Lung (tissue), 11 donors: ENCODE measurements at regions not wholly inside any gene's neighbourhood (a gene's known extent, or its start where the extent isn't known, plus 50 kb on each side); places are given as distances from the start of the nearest gene placed in this dataset.

ENCODE experiments used
- ATAC-seq: fragments of 200-7000 bp; cut with Tn5 transposase; one replicate; pipeline ENCODE4 v1.9.1; 2020; ENCODE audit warnings: moderate number of reproducible peaks; ENCODE audit not compliant: insufficient read depth, low FRiP score
- DNase-seq, 3 donors: peaks; one replicate each; pipeline ENCODE4 v3.0.0-alpha.2; 2013 to 2017
- H3K27ac ChIP-seq, 2 donors: one replicate each; pipeline ENCODE4 v1.5.1; 2013; ENCODE audit warnings: mild to moderate bottlenecking in 2 of 2, moderate library complexity in 2 of 2, control low read depth in 1 of 2, inconsistent platforms in 1 of 2, low read depth in 1 of 2, low read length in 1 of 2
- H3K27me3 ChIP-seq, 3 donors: one replicate each; pipeline ENCODE4 v1.5.1; 2013; ENCODE audit warnings: low read length in 2 of 3; ENCODE audit not compliant: control insufficient read depth in 3 of 3, insufficient read depth in 3 of 3
- H3K36me3 ChIP-seq, 4 donors: one replicate each; pipeline ENCODE4 v1.5.1; 2013; ENCODE audit warnings: low read length in 4 of 4, mild to moderate bottlenecking in 1 of 4, moderate library complexity in 1 of 4; ENCODE audit not compliant: control insufficient read depth in 4 of 4, insufficient read depth in 4 of 4
- H3K4me1 ChIP-seq, 5 donors: one replicate each; pipeline ENCODE4 v1.5.1; 2013; ENCODE audit warnings: low read length in 5 of 5, mild to moderate bottlenecking in 2 of 5, moderate library complexity in 1 of 5; ENCODE audit not compliant: control insufficient read depth in 5 of 5, insufficient read depth in 5 of 5
- H3K4me3 ChIP-seq: one replicate; pipeline ENCODE4 v1.5.1; 2013; ENCODE audit warnings: mild to moderate bottlenecking, control low read depth, moderate library complexity
- H3K9ac ChIP-seq, 2 donors: one replicate each; pipeline ENCODE4 v1.5.1; 2013; ENCODE audit warnings: low read length in 2 of 2, control low read depth in 1 of 2; ENCODE audit not compliant: insufficient read depth in 1 of 2
- H3K9me3 ChIP-seq, 4 donors: one replicate each; pipeline ENCODE4 v1.5.1; 2013; ENCODE audit warnings: low read length in 3 of 4, mild to moderate bottlenecking in 1 of 4, moderate library complexity in 1 of 4; ENCODE audit not compliant: control insufficient read depth in 4 of 4, insufficient read depth in 3 of 4
- WGBS, 2 donors: extraction: QIAGEN DNeasy Blood & Tissue Kit; methylation state at CpG; one replicate each; pipeline ENCODE4 v1.1.7; 2013; 5-methylcytosine and 5-hydroxymethylcytosine counted together
- TF ChIP-seq, protein P1 (sequence below): IDR thresholded peaks from 2 replicates; pipeline ENCODE4 v1.5.1; 2012; ENCODE audit warnings: mild to moderate bottlenecking; ENCODE audit errors: control extremely low read depth, extremely low read depth
- donor health status: control.
- donor health status: control.
- donor health status: Bipolar disorder and iron deficiency.
- donor health status: healthy.
- donor health status: DM: yes; HTN: yes; CAD: no.

DNA sequence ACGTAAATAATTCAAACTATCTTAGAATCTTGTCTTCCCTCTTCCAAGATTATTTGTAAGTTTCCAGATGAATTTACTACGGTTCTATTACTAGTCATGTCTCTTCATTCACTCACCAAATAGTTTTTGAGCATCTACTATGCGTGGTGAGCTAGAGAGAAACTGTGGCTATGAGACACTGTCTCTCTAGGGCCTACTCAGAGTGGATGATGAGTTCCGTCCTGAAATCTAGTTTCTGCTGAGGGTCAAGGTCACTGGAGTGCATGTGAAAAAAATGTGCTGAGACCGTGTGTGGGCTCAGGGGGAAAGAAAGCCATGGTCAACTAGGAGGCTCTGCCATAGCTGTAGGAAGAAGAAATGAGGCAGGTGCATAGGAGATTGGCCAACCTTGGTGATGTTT is 320.2 kb upstream of the GATB start:
- TF ChIP-seq, protein P1, sequence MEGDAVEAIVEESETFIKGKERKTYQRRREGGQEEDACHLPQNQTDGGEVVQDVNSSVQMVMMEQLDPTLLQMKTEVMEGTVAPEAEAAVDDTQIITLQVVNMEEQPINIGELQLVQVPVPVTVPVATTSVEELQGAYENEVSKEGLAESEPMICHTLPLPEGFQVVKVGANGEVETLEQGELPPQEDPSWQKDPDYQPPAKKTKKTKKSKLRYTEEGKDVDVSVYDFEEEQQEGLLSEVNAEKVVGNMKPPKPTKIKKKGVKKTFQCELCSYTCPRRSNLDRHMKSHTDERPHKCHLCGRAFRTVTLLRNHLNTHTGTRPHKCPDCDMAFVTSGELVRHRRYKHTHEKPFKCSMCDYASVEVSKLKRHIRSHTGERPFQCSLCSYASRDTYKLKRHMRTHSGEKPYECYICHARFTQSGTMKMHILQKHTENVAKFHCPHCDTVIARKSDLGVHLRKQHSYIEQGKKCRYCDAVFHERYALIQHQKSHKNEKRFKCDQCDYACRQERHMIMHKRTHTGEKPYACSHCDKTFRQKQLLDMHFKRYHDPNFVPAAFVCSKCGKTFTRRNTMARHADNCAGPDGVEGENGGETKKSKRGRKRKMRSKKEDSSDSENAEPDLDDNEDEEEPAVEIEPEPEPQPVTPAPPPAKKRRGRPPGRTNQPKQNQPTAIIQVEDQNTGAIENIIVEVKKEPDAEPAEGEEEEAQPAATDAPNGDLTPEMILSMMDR = no peak
- no peak for DNase-seq
- no peak overlapping the region for H3K4me3 ChIP-seq

DNA sequence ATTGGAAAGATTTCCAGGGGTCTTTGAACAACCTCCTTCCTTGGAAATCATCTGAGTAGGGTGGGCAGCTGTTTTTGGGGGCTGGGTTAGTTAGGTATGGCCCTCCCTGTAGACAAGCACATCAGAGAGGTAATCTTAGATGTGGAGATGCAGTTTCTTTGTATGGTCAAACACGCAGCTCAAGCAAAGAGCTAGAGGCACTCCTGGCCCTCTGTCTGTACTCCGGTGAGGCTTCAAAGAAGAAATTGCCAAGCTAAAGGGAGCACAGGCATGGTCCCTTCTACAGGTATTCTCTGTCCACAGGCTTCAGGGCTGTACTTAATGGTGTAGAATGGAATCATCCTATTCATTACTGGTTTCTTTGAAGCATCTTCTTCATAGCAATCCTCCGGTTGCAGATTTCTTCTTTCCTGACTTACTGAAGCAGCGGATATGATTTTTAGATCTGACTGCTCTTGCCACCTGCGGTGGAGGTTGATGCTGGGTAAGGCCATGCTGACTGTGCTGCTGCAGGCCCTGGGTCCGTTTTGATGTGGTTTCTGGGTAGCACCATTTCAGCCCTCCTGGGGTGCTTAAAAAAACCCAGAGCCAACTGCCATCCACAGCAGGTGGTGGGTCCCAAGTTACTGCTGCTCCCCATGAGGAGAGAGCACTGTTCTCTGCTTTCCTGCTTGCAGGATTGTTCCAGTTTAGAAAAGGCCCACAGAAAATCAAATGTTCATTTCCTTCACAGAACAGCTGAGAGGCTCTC is 318.9 kb upstream of the GATB start:
- TF ChIP-seq, protein P1 = no peak
- Histone ChIP-seq H3K27me3 (no peaks in the 10 kb centered on the region), H3K4me1 (no peaks in the 10 kb centered on the region), H3K27ac (no peak overlapping the region), H3K9ac (no peak overlapping the region), H3K4me3 (no peak overlapping the region), H3K36me3 (no peaks in the 10 kb centered on the region), H3K9me3 (no peaks in the 10 kb centered on the region)
- ATAC-seq (no peak), DNase-seq (no peak)
- WGBS, 2 donors = 79 to 88% methylated on average over 6 of the region's 6 CpGs

More for the DNA sequence above, 320.2 kb upstream of the GATB start:
- no peaks in the 10 kb centered on the region for H3K4me1 ChIP-seq
- H3K36me3 ChIP-seq = no peaks in the 10 kb centered on the region
- 70 to 80% methylated on average over 5 of the region's 5 CpGs for WGBS, 2 donors
- no peaks in the 10 kb centered on the region for H3K27me3 ChIP-seq
- no peak overlapping the region for H3K9ac ChIP-seq
- H3K9me3 ChIP-seq = no peaks in the 10 kb centered on the region
- no peak for ATAC-seq
- H3K27ac ChIP-seq = no peak overlapping the region

- no peak for DNase-seq
- Histone ChIP-seq H3K27ac (no peak overlapping the region), H3K27me3 (no peaks in the 10 kb centered on the region), H3K9ac (no peak overlapping the region), H3K9me3 (no peaks in the 10 kb centered on the region), H3K36me3 (no peaks in the 10 kb centered on the region), H3K4me1 (peaks cover 0 to 4% (median 0%) of the 10 kb centered on the region in 5 donors), H3K4me3 (no peak overlapping the region)
- 94% methylated on average over 3 of the region's 3 CpGs for WGBS, 2 donors
- no peak for ATAC-seq
- TF ChIP-seq, protein P1 = no peak
Measured at GRCh38 chr4:152079079-152079478, 318.3 kb upstream of the GATB start.

DNA sequence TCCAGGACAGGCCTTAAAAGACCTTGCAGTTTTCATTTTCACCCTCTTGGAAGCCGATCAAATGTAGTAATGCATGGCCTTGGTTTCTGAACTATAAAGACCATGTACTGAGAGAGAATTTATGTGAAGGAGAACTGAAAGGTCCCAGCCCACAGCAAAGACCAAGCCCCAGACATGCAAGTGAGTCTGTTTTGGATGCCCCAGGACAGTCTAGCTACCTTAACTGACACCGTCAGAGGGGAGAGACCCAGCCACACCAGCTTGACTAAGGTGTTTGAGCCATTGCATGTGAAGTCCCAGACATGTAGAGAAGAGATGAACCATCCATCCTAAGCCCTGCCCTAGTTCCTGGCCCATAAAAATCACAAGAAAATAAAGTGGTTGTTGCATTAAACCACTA is 316.8 kb upstream of the GATB start:
- 93 to 95% methylated on average over 2 of the region's 2 CpGs for WGBS, 2 donors
- no peaks in the 10 kb centered on the region for H3K27me3 ChIP-seq
- no peak for DNase-seq

More for the DNA sequence above, 316.8 kb upstream of the GATB start:
- H3K4me1 ChIP-seq = peaks cover 0 to 9% (median 0%) of the 10 kb centered on the region in 5 donors
- no peaks in the 10 kb centered on the region for H3K36me3 ChIP-seq
- no peak overlapping the region for H3K9ac ChIP-seq
- no peak for ATAC-seq
- no peak overlapping the region for H3K4me3 ChIP-seq
- no peak overlapping the region for H3K27ac ChIP-seq
- TF ChIP-seq, protein P1 = no peak
- no peaks in the 10 kb centered on the region for H3K9me3 ChIP-seq
